ENCODE measurements at regions not wholly inside any gene's neighbourhood (a gene's known extent, or its start where the extent isn't known, plus 50 kb on each side); places are given as distances from the start of the nearest gene placed in this dataset.
"Not testable (repeated sequence)": the region's sequence is repeated elsewhere in the genome, so short reads cannot be mapped to it uniquely, and the experiment has no call there.

DNA sequence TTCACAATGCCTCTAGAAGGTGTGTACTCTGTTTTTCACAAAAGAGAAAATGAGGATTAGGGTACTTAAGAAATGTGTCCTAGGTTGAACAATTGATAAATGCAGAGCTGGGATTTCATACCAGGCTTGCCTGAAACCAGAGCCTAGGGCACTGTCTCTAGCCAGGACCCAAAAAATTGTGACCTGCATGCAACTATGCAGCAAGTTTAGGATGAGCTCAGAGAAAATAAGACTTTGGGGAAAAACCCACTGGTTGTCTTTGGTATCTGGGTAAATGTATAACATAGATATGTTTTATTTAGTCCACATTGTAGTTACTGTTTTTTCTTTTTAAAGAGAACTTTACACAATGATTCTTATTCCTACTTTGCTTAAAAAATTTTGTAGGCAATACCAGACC, 177.1 kb upstream of the SEMA6A start:
- no peak for DNase-seq

DNA sequence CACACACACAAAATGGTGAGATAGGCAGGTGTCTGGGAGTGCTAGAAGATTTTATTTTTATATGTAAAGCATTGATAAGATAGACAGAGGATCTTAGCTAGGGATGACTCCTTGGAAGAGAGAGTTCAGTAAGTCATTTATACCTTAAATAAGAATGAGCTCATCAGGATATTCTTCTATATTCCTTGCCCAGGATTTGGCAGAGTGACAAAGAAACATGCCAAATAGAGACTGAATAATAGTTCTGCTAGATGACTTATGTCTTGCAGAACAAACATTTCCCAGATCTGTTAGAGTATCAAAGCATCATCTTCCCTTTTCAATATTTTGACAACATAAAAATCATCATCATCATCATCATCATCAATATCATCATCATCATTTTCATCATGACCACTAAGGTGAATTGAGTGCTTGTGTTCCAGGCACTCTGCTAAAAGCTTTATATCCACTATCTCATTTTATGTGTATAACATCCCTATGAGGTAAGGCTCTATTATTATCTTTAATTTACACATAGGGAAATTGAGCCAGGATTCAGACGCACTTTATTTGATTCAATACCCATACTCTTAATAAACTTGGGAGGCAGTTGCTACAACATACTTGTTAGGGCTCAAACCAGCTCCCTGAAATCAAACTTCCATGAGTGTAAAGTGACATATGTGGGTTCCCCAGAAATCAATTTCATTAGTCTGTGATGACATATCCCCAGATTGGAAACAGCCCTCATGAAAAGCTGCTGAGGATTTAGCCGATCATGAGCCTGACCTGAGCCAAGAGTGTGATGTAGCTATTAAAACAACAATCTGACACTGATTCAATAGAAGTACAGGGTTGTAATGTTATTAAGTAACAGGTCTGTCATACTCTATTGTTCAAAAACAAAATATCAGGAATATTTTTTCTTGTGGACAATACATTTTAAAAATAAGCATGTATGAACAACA, 176.3 kb upstream of the SEMA6A start:
- no peak for DNase-seq

- DNase-seq, result no peak
Observed at GRCh38 chr5:116747881-116748280, 173.3 kb upstream of the SEMA6A start.

DNA sequence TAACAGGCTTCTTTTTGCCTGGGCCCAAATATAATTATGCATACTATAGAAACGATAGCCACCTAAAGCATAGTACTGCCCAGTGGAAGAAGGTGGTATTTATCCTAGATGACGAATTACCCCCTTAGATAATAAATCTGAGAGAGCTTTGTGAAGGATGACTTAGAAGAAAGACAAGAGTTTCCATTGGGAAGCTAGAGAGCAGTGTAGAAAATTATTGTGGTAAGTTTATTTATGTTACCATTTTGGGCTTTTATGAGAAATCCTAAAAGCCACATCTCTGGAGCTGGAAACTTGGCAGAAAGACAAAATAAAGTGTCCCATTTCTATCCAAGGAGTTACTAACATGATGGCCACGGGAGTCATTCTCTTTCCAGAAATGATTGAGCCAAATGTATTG, 172.0 kb upstream of the SEMA6A start:
- DNase-seq, result no peak

DNA sequence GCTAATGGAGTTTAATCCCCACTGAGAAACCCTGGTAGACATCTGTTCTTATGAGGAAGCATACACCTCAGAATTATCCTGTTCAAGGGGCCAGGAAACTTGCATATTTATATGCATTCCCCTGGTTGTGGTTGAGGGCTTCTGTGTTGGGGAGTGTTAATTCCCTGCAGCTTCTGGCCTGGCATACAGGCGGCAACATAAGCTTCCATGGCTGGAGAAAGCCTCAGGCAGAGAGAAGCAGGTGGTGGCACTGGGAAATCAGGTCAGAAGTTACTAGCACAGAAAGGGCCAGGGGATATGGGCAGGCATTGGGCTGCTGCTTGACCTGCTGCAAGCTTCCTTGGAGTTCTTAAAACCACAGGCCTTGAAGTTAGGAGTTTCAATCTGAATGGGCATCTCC, 166.1 kb upstream of the SEMA6A start:
- DNase-seq, result no peak

GRCh38 chr5:116739571-116739970, 164.9 kb upstream of the SEMA6A start:
- DNase-seq, result no peak

DNA sequence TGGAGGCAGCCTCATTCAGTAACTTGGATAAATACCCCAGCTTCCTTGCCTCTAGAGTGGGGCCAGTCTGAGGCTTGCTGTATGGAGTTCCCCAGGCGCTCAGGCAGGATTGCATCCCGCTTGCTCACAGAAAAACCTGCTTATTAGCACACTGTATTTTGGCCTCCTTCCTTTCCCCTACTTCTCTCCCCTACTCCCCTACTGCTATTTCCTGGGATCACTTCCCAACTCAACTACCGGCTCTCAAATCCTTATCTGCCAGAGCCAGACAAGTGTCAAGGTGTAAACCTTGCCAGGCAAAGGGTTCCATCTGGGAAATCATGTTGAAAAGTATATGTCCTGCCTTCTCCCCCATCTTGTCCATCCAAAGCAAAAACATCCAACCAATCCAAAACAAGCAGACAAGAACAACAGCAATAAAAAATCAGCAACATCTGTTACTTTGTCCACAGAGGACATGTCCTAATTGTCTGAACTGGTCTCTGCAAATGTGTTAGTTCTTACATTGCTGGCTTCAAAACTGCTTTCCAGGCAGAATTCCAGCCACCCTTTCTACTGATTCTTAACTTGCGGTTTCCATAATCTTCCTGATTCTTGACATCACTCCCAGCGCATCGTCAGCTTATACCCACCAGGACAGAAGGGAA, 164.1 kb upstream of the SEMA6A start:
- no peak for DNase-seq

GRCh38 chr5:116738239-116738614, 163.6 kb upstream of the SEMA6A start:
- DNase-seq, result no peak

DNA sequence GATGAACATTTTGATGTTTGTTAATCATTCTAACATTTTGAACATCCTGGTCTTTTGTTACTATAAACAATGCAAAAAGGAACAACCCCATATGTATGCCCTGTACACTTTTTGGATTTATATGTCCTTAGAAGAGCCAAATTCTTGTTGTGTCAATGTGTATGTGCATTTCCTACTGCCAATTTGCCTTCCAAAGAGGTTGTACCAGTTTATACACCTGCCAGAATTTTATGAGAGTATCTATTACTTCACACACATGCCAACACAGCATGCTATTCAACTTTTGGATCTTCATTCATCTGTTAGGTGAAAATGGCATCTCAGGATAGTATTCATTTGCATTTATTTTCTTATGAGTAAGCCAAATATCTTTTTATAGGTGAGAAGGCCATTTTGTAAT, 162.0 kb upstream of the SEMA6A start:
- no peak for DNase-seq

DNA sequence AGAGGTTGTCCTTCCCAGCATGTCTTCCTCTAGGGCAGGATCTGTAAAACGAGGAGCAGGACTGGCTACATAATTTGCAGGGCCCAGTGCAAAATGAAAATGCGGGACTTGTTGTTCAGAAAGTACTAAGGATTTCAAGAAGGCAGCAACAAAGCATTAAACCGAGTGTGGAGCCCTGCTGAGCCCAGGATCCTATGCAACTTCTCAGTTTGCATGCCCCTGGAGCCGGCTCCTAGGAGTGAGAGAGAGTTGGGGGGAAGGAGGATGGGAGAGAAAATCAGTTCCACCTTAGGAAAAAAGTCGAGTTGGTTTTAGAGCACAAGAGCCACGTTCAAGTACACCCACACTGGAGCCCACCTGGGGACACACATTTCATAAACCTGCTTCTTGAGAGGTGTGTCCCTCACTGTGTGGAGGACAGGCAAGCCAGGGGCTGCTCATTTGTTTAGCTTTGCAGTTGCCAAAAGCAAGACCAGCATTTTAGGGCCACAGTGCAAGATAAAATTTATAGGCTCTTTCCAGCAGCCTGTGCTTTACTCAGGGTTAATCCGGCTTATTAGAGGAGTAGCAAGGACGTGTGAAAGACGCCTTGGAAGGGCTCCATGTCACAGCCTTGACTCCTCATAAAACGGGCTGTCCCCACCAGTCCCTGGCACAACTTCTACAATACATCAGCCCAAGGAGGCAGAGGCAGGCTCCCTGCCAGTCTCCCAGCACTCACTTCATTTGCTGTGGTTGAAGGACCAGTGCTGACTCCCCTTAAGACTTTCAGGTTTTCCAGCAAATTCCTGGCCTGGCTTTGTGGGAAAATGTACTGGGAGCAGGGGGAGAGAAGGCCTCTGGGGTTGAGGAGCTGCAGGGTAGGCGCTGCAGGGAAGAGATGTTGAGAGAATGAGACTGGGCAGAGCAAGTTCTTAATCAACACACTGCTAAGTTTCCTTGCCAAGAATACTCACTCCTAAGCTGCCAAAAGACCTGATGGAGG, 159.7 kb upstream of the SEMA6A start:
- no peak for DNase-seq

DNA sequence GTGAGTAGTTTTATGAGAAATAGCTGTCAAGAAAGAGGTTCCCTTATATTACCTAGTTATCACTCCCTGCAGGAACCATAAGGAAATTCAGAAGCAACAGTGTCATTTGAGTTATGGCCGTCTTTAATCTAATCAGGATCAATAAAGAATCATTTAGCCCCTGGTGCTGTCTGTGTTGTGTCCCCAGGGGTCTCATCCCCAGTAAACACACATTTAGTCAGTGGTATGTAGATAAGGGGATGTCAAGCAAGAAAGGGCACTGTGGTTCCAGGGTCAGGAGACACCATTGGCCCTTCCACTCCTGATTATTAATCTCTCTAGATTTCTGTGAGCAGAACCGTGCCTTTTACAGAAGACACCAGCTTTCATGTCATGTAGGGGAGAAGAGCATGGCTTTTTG, 158.0 kb upstream of the SEMA6A start:
- no peak for DNase-seq

GRCh38 chr5:116731432-116731831, 156.8 kb upstream of the SEMA6A start:
- DNase-seq, result no peak

GRCh38 chr5:116730706-116731105, 156.1 kb upstream of the SEMA6A start:
- no peak for DNase-seq

DNA sequence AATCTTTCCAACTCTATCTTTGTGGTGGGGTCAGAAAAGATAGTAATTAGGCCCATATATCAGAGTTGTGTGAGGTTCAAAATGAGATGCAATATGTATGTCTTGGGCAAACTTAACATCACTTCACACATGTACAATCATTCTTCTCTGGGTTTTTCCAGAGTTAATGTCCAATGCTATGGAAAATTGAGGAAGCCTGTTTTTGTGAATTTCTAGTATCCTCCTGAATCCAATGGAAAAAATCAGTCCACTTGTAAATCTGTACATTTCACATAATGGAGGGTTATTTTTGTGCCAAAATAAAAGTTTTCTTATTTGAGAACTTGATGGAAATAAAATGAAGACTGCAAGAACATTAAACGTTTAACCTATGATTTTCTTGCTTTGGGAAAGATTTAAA, 155.6 kb upstream of the SEMA6A start:
- DNase-seq, result no peak

GRCh38 chr5:116727248-116727647, 152.6 kb upstream of the SEMA6A start:
- no peak for DNase-seq

GRCh38 chr5:116726180-116726579, 151.6 kb upstream of the SEMA6A start:
- not testable (repeated sequence) for DNase-seq

DNA sequence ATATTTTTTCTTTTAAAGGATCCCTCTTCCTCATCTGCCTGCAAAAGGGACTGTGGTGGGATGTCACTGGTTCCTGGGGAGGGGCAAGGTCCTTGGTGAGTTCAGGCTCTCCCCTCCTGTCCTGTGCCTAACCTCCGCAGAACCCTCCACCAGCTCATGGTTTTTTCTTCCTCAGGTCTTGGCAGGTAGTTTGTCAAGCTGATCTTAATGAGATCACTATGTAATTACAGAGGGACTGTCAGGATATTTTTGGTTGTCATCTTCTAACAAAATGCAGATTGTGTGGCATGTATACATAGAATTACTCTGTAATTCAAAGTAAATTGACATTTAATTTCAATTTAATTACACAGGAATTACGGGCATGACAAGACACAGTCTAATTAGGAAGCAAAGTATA, 150.3 kb upstream of the SEMA6A start:
- no peak for DNase-seq

DNA sequence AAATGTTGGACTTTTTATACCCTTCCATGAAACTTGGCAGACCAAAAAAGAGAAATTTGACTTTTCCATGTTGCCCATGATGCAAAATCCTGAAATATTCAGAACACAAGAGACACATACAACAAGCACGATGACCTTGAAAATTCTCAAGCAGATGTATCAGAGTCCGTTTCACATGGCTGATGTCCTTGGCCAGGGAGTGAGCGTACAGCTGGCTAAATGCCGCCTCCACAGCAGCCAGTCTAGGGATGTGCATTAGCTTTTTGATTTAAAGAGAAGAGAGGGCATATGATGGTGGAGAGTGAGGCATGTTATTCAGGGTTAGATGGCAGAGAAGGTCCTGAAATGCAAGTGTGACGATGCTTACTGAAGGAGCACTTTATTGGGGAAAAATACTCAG, 148.0 kb upstream of the SEMA6A start:
- no peak for DNase-seq

DNA sequence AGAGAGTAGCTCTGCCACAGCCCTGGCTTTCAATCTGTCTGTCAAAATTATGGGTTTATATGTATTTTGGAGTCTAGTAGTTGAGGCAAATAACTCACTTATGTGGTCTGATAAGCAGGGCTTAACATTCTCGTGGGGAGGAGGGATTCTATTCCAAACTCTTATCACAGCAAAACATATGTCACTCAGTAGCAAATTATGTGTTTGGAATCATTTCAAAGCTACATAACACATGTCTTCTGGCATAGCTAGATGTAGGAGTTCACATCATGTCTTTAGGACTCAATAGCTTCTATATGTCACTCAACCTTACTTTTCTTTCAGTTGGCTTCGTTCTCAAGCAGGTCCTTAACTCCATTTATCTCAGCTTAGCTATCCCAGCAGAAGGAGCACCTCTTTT, 144.5 kb upstream of the SEMA6A start:
- no peak for DNase-seq

DNA sequence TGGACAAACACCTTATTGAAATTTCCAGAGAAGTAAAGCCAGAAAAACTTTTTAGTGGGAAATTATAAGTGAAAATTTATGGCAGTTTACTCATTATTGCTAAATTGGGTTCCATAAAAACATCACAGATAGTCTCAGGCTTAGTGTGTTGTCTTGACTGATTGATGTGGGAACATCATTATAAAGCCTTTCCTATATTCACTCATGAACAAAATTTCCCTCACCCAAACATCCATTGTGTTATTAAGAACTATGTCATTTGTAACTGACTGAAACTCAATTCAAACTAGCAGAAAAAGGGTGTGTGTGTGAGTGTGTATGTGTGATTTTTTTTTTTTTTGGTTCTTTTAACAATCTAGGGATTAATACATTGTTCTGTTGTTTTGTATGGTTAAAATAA, 143.7 kb upstream of the SEMA6A start:
- no peak for DNase-seq

DNA sequence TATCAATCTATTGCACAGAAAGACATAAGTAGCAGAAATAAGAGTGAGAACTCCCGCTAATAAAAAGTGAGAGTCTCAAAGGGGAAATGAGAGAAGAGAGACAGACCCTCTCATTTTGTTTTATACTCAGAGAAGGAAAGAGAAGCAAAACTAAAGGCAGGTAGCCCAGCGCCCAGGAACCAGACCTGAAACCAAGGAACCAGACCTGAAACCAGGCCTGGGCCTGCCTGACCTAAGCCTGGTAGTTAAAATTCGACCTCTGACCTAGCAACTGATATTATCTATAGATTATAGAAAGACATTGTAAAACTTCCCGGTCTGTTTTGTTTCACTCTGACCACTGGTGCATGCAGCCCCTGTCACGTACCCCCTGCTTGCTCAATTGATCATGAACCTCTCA, 134.5 kb upstream of the SEMA6A start:
- DNase-seq, result no peak

- DNase-seq, result not testable (repeated sequence)
Observed at GRCh38 chr5:116705121-116705519, 130.5 kb upstream of the SEMA6A start.

- DNase-seq, result no peak
Observed at GRCh38 chr5:116703941-116704340, 129.3 kb upstream of the SEMA6A start.
